HG03575 (cell line): ENCODE measurements at regions not wholly inside any gene's neighbourhood (a gene's known extent, or its start where the extent isn't known, plus 50 kb on each side); places are given as distances from the start of the nearest gene placed in this dataset.

ENCODE experiments used
- ATAC-seq: cut with Tn5 transposase; IDR thresholded peaks from one replicate; pipeline ENCODE4 v1.9.1; 2021; ENCODE audit not compliant: unreplicated experiment, insufficient number of reproducible peaks, low FRiP score; ENCODE audit errors: extremely low read depth

- no peak for ATAC-seq
Measured at GRCh38 chr14:81927070-81927469, 393.4 kb upstream of the SEL1L start.

- no peak for ATAC-seq
Measured at GRCh38 chr14:81931828-81932227, 398.2 kb upstream of the SEL1L start.

- ATAC-seq: no peak
Measured at GRCh38 chr14:81936348-81936747, 402.7 kb upstream of the SEL1L start.

GRCh38 chr14:81936902-81937301 is 403.2 kb upstream of the SEL1L start:
- no peak for ATAC-seq

- no peak for ATAC-seq
Measured at GRCh38 chr14:81938341-81938740, 404.7 kb upstream of the SEL1L start.

GRCh38 chr14:81940651-81941050 is 407.0 kb upstream of the SEL1L start:
- ATAC-seq: no peak

GRCh38 chr14:81942071-81942470 is 408.4 kb upstream of the SEL1L start:
- ATAC-seq: no peak

- no peak for ATAC-seq
Measured at GRCh38 chr14:81946375-81946774, 412.7 kb upstream of the SEL1L start.

- no peak for ATAC-seq
Measured at GRCh38 chr14:81946834-81947798, 413.5 kb upstream of the SEL1L start.

- ATAC-seq: no peak
Measured at GRCh38 chr14:81952917-81953316, 419.3 kb upstream of the SEL1L start.

GRCh38 chr14:81953419-81953818 is 419.8 kb upstream of the SEL1L start:
- no peak for ATAC-seq

- no peak for ATAC-seq
Measured at GRCh38 chr14:81955123-81955522, 421.5 kb upstream of the SEL1L start.

GRCh38 chr14:81960781-81961180 is 427.1 kb upstream of the SEL1L start:
- no peak for ATAC-seq

- no peak for ATAC-seq
Measured at GRCh38 chr14:81963846-81964245, 430.2 kb upstream of the SEL1L start.

GRCh38 chr14:81970307-81970706 is 436.7 kb upstream of the SEL1L start:
- ATAC-seq: no peak

GRCh38 chr14:81971911-81972310 is 438.3 kb upstream of the SEL1L start:
- ATAC-seq: no peak

GRCh38 chr14:81972601-81973000 is 438.9 kb upstream of the SEL1L start:
- no peak for ATAC-seq

- ATAC-seq: no peak
Measured at GRCh38 chr14:81974543-81974942, 440.9 kb upstream of the SEL1L start.

GRCh38 chr14:81980601-81981306 is 447.1 kb upstream of the SEL1L start:
- no peak for ATAC-seq

- no peak for ATAC-seq
Measured at GRCh38 chr14:81981307-81981675, 447.6 kb upstream of the SEL1L start.
